Stomach (tissue), 4 donors: ENCODE measurements at regions not wholly inside any gene's neighbourhood (a gene's known extent, or its start where the extent isn't known, plus 50 kb on each side); places are given as distances from the start of the nearest gene placed in this dataset.

Experiments
- CTCF ChIP-seq, 7 experiments: fragments of 450-650 bp in 4 of 7; fragments of 200-600 bp in 3 of 7; sonication (generic) in 3 of 7; IDR thresholded peaks; one replicate each; pipeline ENCODE4 v1.5.1; 2016 to 2019; ENCODE audit warnings: antibody characterized with exemption in 7 of 7, control low read depth in 2 of 7, mild to moderate bottlenecking in 1 of 7
- POLR2AphosphoS5 ChIP-seq, 3 donors: sonication (generic); formaldehyde crosslinking; IDR thresholded peaks; one replicate each; pipeline ENCODE4 v1.6.1; 2016; ENCODE audit warnings: antibody characterized with exemption in 3 of 3

GRCh38 chr5:171607863-171608262, 177.8 kb upstream of the SMIM23 start:
- TF ChIP-seq CTCF (IDR thresholded peaks at IDR 0.05) = no peak
- TF ChIP-seq POLR2AphosphoS5 (IDR thresholded peaks at IDR 0.05) = no peak
